Endothelial cell of umbilical vein (primary cell): ENCODE measurements at regions not wholly inside any gene's neighbourhood (a gene's known extent, or its start where the extent isn't known, plus 50 kb on each side); places are given as distances from the start of the nearest gene placed in this dataset.

Source experiments
- BruUV-seq: library from RNA; stranded (reverse); fragments of 400-500 nt; replicated peaks from 2 replicates; lab custom pipeline; 2021; lab: Mats Ljungman, UMichigan
- CTCF ChIA-PET: fragments of 300-600, 350-600 bp; sonication (Branson Sonifier 250); formaldehyde crosslinking; loops from one replicate; lab custom pipeline; 2021; ENCODE audit warnings: antibody characterized with exemption, inconsistent platforms; lab: Charles Lee
- POLR2A ChIA-PET: fragments of 300-600, 350-600 bp; sonication (Branson Sonifier 250); formaldehyde crosslinking; loops from one replicate; lab custom pipeline; 2021; ENCODE audit warnings: antibody characterized with exemption, inconsistent platforms; lab: Charles Lee
- DNase-seq: peaks from one replicate; pipeline ENCODE4 v3.0.0-alpha.2; 2011; ENCODE audit warnings: low read depth, low spot score
- FAIRE-seq: peaks from 2 replicates; lab custom pipeline; 2011; peaks lifted over from hg19 to GRCh38; lab: Jason Lieb, UNC
- H2AFZ ChIP-seq: 2 replicates; pipeline ENCODE4 v1.6.0; 2012; ENCODE audit warnings: low read depth, low read length, control low read depth, inconsistent platforms
- H3K27ac ChIP-seq: 2 replicates; pipeline ENCODE4 v1.5.1; 2011; ENCODE audit warnings: low read depth, mild to moderate bottlenecking, control low read depth, low read length, moderate library complexity; ENCODE audit not compliant: insufficient read depth
- H3K27me3 ChIP-seq, 2 experiments: 2 replicates each; pipeline versions ENCODE4 v1.6.0 to v1.6.1; 2011; ENCODE audit warnings: low read length in 2 of 2, mixed read lengths in 1 of 2; ENCODE audit not compliant: control insufficient read depth in 2 of 2, insufficient read depth in 2 of 2
- H3K36me3 ChIP-seq, 2 experiments: 2 replicates in 1 of 2; 3 replicates in 1 of 2; pipeline ENCODE4 v1.5.1; 2011; ENCODE audit warnings: low read length in 2 of 2, mild to moderate bottlenecking in 1 of 2, moderate library complexity in 1 of 2; ENCODE audit not compliant: control insufficient read depth in 2 of 2, insufficient read depth in 2 of 2; ENCODE audit errors: extremely low read depth in 1 of 2
- H3K4me1 ChIP-seq: 3 replicates; pipeline ENCODE4 v1.5.1; 2011; ENCODE audit warnings: mild to moderate bottlenecking, low read length; ENCODE audit not compliant: control insufficient read depth, insufficient read depth; ENCODE audit errors: extremely low read depth
- H3K4me2 ChIP-seq: 2 replicates; pipeline ENCODE4 v1.6.1; 2011; ENCODE audit warnings: low read length, control low read depth, mixed read lengths; ENCODE audit not compliant: insufficient read depth
- H3K4me3 ChIP-seq, 3 experiments: fragments of 200-600 bp in 1 of 3; sonication (generic), shearing (Covaris generic) in 1 of 3; replicated peaks in 1 of 3; 2 replicates each; pipeline ENCODE4 v1.5.1; 2011 to 2016; ENCODE audit warnings: control low read depth in 3 of 3, low read length in 3 of 3, mild to moderate bottlenecking in 2 of 3, inconsistent platforms in 1 of 3, low read depth in 1 of 3, moderate library complexity in 1 of 3; ENCODE audit not compliant: insufficient read depth in 1 of 3
- H3K79me2 ChIP-seq: 2 replicates; pipeline ENCODE4 v1.6.0; 2012; ENCODE audit warnings: low read length, inconsistent platforms; ENCODE audit not compliant: control insufficient read depth, insufficient read depth
- H3K9ac ChIP-seq: replicated peaks from 2 replicates; pipeline ENCODE3; 2011; ENCODE audit warnings: low read length, control low read depth; ENCODE audit not compliant: insufficient read depth; ENCODE audit errors: extremely low read depth
- H3K9me1 ChIP-seq: replicated peaks from 3 replicates; pipeline ENCODE4 v1.6.0; 2011; ENCODE audit warnings: mild to moderate bottlenecking, low read length; ENCODE audit not compliant: control insufficient read depth, insufficient read depth; ENCODE audit errors: extremely low read depth
- H3K9me3 ChIP-seq: replicated peaks from 2 replicates; pipeline ENCODE4 v1.5.1; 2012; ENCODE audit warnings: low read length, inconsistent platforms; ENCODE audit not compliant: control insufficient read depth, insufficient read depth
- H4K20me1 ChIP-seq: replicated peaks from 2 replicates; pipeline ENCODE3; 2011; ENCODE audit warnings: mild to moderate bottlenecking, low read length; ENCODE audit not compliant: control insufficient read depth, insufficient read depth; ENCODE audit errors: extremely low read depth
- EZH2 ChIP-seq: IDR thresholded peaks from 2 replicates; pipeline ENCODE4 v1.6.1; 2012; ENCODE audit warnings: borderline replicate concordance, low read depth, mild to moderate bottlenecking, moderate library complexity, low read length, inconsistent platforms; ENCODE audit not compliant: severe bottlenecking
- FOS ChIP-seq: IDR thresholded peaks from 2 replicates; pipeline ENCODE4 v1.6.1; 2011; ENCODE audit warnings: mild to moderate bottlenecking, low read length, moderate library complexity, borderline replicate concordance; ENCODE audit not compliant: insufficient read depth
- GATA2 ChIP-seq: IDR thresholded peaks from 2 replicates; pipeline ENCODE4 v1.7.0; 2011; ENCODE audit warnings: low read depth, mild to moderate bottlenecking, moderate library complexity, mixed read lengths, low read length; ENCODE audit not compliant: insufficient read length, insufficient read depth
- JUN ChIP-seq: IDR thresholded peaks from 2 replicates; pipeline ENCODE4 v1.6.1; 2011; ENCODE audit warnings: borderline replicate concordance, low read depth; ENCODE audit not compliant: insufficient read length, insufficient read depth
- MYC ChIP-seq: IDR thresholded peaks from one replicate; pipeline ENCODE4 v1.6.1; 2011; ENCODE audit warnings: mild to moderate bottlenecking, low read depth, low read length
- POLR2A ChIP-seq: IDR thresholded peaks from 2 replicates; pipeline ENCODE4 v1.6.1; 2012; ENCODE audit warnings: low read depth, mild to moderate bottlenecking, control low read depth, low read length
- POLR2AphosphoS5 ChIP-seq: IDR thresholded peaks from 2 replicates; pipeline ENCODE4 v1.6.1; 2012; ENCODE audit warnings: low read depth, mild to moderate bottlenecking, control low read depth, low read length, moderate library complexity; ENCODE audit not compliant: insufficient read depth
- dilution Hi-C: fragments of 300-500 bp; cut with MboI; formaldehyde crosslinking; loops from one replicate; pipeline ENCODE4 v1.15.0; 2019; ENCODE audit warnings: low sequenced_read_pairs; ENCODE audit not compliant: extremely low pct_ligation_motif_present
- intact Hi-C: fragments of 100-400 bp; cut with micrococcal nuclease; formaldehyde crosslinking; loops from one replicate; pipeline ENCODE4 v1.10.0; 2022
- TF ChIP-seq, protein P1 (sequence below), 2 donors: IDR thresholded peaks; 1 replicate in 1 of 2; 2 replicates in 1 of 2; pipeline ENCODE4 v1.5.1; 2011; ENCODE audit warnings: low read length in 2 of 2, mild to moderate bottlenecking in 2 of 2, moderate library complexity in 2 of 2, control low read depth in 1 of 2, inconsistent platforms in 1 of 2, low read depth in 1 of 2; ENCODE audit not compliant: insufficient read depth in 1 of 2; ENCODE audit errors: extremely low read depth in 1 of 2
- TF ChIP-seq, protein P2 (sequence below): IDR thresholded peaks from 2 replicates; pipeline ENCODE4 v1.6.1; 2011; ENCODE audit not compliant: insufficient read depth, insufficient read length

DNA sequence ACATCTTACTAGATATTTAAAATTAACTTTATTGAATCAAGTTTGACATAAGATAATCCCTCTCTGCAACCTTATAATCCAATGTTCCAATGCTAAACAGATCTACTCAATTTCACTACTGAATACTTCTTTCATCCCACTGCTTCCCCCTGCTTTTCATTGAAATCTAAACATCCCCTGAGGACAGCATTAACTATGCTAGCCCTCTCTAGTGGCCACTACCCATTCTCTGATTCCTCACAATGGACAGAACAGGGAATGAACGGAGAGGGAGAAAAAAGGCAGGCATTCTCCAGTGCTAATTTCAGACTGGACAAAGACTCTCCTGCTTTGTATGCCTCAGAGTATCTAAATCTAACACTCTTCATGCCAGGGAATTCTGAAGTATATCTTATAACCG, 54.3 kb upstream of the RGS7BP start:
- ChIA-PET CTCF (no interaction called here), POLR2A (no interaction called here)
- DNase-seq (no peak), FAIRE-seq (no peak)
- TF ChIP-seq JUN (no peak), GATA2 (no peak), MYC (no peak), FOS (no peak), EZH2 (no peak), POLR2A (no peak), POLR2AphosphoS5 (no peak)
- TF ChIP-seq, protein P1, sequence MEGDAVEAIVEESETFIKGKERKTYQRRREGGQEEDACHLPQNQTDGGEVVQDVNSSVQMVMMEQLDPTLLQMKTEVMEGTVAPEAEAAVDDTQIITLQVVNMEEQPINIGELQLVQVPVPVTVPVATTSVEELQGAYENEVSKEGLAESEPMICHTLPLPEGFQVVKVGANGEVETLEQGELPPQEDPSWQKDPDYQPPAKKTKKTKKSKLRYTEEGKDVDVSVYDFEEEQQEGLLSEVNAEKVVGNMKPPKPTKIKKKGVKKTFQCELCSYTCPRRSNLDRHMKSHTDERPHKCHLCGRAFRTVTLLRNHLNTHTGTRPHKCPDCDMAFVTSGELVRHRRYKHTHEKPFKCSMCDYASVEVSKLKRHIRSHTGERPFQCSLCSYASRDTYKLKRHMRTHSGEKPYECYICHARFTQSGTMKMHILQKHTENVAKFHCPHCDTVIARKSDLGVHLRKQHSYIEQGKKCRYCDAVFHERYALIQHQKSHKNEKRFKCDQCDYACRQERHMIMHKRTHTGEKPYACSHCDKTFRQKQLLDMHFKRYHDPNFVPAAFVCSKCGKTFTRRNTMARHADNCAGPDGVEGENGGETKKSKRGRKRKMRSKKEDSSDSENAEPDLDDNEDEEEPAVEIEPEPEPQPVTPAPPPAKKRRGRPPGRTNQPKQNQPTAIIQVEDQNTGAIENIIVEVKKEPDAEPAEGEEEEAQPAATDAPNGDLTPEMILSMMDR (IDR thresholded peaks at IDR 0.05; ENCODE audit: extremely low read depth in 1 of 2, insufficient read depth in 1 of 2, low read depth in 1 of 2, low read length in 2 of 2), result no peak
- TF ChIP-seq, protein P2, sequence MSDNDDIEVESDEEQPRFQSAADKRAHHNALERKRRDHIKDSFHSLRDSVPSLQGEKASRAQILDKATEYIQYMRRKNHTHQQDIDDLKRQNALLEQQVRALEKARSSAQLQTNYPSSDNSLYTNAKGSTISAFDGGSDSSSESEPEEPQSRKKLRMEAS, result no peak
- no peaks in the 10 kb centered on the region for H3K9me3 ChIP-seq
- BruUV-seq, result no TSS peak
- no peak overlapping the region for H3K27ac ChIP-seq
- no peak overlapping the region for H3K4me2 ChIP-seq
- no peak overlapping the region for H3K9ac ChIP-seq
- H3K36me3 ChIP-seq, result no peaks in the 10 kb centered on the region
- no peaks in the 10 kb centered on the region for H3K4me1 ChIP-seq
- H3K79me2 ChIP-seq, result no peaks in the 10 kb centered on the region
- H3K9me1 ChIP-seq, result no peaks in the 10 kb centered on the region
- no peak overlapping the region for H2AFZ ChIP-seq
- no peaks in the 10 kb centered on the region for H4K20me1 ChIP-seq
- H3K4me3 ChIP-seq, result no peak overlapping the region
- intact Hi-C loops (no loop called here), dilution Hi-C loops (no loop called here)
- H3K27me3 ChIP-seq, result peaks cover 0 to 1% of the 10 kb centered on the region in 2 experiments
